A172 (cell line): ENCODE measurements at regions not wholly inside any gene's neighbourhood (a gene's known extent, or its start where the extent isn't known, plus 50 kb on each side); places are given as distances from the start of the nearest gene placed in this dataset.

Experiments
- DNase-seq: peaks from one replicate; pipeline ENCODE4 v3.0.0-alpha.2; 2015; ENCODE audit warnings: low spot score

- no peak for DNase-seq
Observed at GRCh38 chr6:25066593-25066992, 130.8 kb upstream of the RIPOR2 start.

- DNase-seq: no peak
Observed at GRCh38 chr6:25068866-25069265, 133.1 kb upstream of the RIPOR2 start.

GRCh38 chr6:25070547-25071366 is 135.0 kb upstream of the RIPOR2 start:
- peak; percentile 77 for DNase-seq

- no peak for DNase-seq
Observed at GRCh38 chr6:25078141-25078540, 142.4 kb upstream of the RIPOR2 start.

- DNase-seq: no peak
Observed at GRCh38 chr6:25083784-25084507, 148.2 kb upstream of the RIPOR2 start.

- no peak for DNase-seq
Observed at GRCh38 chr6:25084508-25084833, 148.7 kb upstream of the RIPOR2 start.

GRCh38 chr6:25085756-25086155 is 150.0 kb upstream of the RIPOR2 start:
- DNase-seq: no peak

GRCh38 chr6:25086500-25087091 is 150.8 kb upstream of the RIPOR2 start:
- no peak for DNase-seq

GRCh38 chr6:25088513-25088912 is 152.8 kb upstream of the RIPOR2 start:
- DNase-seq: peak; percentile 63

GRCh38 chr6:25089442-25089841 is 153.7 kb upstream of the RIPOR2 start:
- peak; percentile 27 for DNase-seq

GRCh38 chr6:25094726-25095125 is 159.0 kb upstream of the RIPOR2 start:
- no peak for DNase-seq

- no peak for DNase-seq
Observed at GRCh38 chr6:25100288-25100687, 164.5 kb upstream of the RIPOR2 start.

- DNase-seq: no peak
Observed at GRCh38 chr6:25103603-25104002, 167.8 kb upstream of the RIPOR2 start.

- no peak for DNase-seq
Observed at GRCh38 chr6:25105070-25105925, 169.5 kb upstream of the RIPOR2 start.

- DNase-seq: no peak
Observed at GRCh38 chr6:25107218-25107617, 171.5 kb upstream of the RIPOR2 start.

GRCh38 chr6:25111782-25112181 is 167.4 kb upstream of the CARMIL1 start:
- DNase-seq: no peak

- no peak for DNase-seq
Observed at GRCh38 chr6:25112322-25112773, 166.8 kb upstream of the CARMIL1 start.

- no peak for DNase-seq
Observed at GRCh38 chr6:25113436-25113835, 165.7 kb upstream of the CARMIL1 start.

- DNase-seq: no peak
Observed at GRCh38 chr6:25118038-25118437, 161.1 kb upstream of the CARMIL1 start.

GRCh38 chr6:25121186-25121585 is 158.0 kb upstream of the CARMIL1 start:
- DNase-seq: no peak

- DNase-seq: peak; percentile 32
Observed at GRCh38 chr6:25122001-25122400, 157.2 kb upstream of the CARMIL1 start.
